NCI-H2227 (cell line): ENCODE measurements at regions not wholly inside any gene's neighbourhood (a gene's known extent, or its start where the extent isn't known, plus 50 kb on each side); places are given as distances from the start of the nearest gene placed in this dataset.

Experiments used
- DNase-seq: peaks from one replicate; lab custom pipeline; 2025; ENCODE audit not compliant: unreplicated experiment; lab: John Stamatoyannopoulos, UW

DNA sequence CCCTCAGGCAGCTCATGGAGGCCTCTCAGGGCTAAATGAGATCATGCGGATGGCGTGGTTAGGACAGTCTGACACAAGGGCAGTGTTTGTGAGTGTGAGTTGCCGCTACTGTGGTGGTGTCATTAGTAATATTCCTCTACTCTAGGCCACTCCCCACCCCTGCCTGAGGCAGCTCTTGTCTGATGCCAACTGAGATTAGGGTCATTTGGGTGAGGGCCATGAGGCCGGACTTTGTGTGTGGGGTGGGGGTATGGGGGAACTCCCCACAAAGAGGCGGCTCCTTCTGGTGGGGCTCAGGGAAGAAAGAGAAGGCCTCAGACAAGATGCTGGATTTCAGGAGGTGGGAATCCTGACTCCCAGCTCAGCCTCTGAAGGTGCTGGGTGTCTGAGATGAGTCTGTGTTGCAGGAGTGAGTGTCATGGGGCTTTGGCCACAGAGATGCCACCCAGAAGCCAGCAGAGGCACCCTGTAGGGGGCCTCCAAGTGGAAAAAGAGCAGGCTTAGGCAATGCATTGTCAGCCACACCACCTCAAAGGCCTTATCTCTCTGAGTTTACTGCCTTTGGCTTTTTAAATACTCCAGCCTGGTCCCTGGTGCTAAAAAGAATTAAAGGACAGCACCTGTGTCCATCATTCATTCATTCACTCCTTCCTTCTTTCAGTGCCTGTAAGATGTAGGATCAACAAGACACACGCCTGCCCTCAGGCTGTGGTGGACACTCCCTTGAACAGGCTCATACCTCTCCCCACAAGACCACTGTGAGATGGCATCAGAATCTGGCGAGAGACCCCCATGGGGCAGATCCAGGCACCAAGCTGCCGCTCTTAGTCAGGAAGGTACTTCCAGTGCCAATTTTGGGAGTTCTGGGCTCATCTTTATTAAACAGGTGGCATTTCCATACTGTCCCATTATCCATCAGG, 175.2 kb downstream of the MRPL14 start:
- DNase-seq = no peak

DNA sequence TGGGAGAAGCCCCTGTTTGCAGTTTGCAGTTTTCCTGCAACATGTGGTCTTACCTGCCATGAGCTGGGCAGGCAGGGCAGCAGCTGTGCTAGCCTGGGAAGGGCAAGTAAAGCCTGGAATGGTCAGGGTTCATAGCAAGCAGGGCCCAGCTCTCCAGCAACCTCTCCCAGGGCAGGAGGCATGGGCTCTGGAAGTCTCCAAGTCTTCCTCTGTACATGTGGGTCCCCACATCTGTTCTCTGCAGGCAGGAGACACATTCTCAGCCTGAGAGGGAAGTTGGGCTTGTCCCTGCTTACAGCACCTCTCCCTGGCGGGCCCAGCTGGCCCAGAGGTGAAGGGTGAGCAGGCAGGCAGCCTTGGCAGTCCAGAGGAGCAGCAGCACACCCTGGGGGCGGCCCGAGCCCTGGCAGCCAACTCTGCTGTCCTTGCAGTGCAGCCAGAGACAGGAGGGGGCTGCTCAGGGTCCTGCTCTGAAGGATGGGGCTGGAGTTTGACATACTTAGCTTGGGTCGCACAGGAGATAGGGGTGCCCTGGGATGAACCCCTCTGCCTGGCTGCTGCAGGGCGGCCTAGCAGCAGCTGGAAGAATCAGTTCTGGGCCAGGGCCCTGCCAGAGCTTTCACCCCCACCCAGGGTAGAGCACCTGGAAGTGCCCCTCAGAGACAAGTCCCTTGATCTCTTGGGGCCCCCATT, 176.0 kb downstream of the MRPL14 start:
- DNase-seq = no peak

DNA sequence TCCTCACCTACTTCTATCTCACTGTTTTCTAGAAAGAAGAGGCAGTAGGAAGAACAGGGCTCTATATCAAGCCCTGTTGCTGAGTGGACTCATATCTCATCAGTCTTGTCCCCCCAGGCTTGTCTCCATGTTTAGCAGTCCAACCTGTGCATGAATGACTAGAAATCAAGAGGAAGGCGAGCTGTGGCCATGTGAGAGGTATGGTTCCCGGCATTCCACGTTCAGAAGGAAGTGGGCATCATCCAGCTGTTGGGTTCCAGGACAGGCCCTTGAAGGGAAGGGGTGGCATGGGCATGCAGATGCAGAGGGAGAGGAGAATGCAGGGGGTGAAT, 176.6 kb downstream of the MRPL14 start:
- DNase-seq = no peak

DNA sequence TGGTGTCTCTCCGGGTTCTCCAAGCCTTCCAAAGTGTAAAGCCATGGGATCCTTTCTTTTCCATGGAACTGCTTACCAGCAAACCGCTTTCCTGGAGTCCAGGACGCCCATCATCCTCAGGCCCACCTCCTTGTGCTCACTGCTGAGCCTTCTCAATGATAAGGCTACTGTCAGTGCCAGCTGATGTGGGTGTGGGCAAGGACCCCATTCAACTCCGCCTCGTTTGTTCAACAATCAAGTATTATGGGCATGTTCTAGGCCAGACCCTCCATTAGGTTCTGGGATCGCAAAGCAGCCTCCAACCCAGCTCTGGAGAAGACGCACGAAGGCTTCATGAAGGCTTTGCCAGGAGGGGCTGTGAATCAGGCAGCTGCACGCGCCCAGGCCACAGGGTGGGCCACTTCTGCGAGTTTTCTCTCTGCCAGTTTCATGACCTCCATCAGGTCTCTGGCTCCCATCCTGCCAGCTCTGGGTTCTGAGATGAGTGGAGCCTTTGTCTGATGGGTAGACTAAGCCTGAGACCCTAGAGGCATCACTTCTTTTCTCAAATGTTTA, 177.1 kb downstream of the MRPL14 start:
- DNase-seq = no peak

DNA sequence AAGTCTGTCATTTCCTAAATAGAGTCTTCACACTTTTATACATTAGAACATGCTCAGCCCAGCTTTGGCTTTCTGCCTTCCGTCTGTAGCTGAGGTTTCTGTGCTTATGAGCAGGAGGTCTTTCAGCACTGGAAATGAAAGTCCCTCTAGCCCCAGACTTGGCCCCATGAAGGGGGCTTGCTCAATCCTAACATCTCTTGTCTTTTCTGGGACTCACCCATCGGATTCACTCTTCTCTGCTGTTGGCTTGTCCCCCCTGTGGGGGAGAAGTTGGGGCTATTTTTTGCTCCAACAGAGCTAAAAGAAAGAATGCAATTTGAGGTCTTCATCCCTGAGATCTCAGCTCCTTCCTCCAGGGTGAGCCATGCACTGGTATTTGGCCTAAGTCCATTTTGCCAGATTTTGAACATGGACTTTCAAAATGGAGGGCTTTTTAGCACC, 177.7 kb downstream of the MRPL14 start:
- DNase-seq = no peak

DNA sequence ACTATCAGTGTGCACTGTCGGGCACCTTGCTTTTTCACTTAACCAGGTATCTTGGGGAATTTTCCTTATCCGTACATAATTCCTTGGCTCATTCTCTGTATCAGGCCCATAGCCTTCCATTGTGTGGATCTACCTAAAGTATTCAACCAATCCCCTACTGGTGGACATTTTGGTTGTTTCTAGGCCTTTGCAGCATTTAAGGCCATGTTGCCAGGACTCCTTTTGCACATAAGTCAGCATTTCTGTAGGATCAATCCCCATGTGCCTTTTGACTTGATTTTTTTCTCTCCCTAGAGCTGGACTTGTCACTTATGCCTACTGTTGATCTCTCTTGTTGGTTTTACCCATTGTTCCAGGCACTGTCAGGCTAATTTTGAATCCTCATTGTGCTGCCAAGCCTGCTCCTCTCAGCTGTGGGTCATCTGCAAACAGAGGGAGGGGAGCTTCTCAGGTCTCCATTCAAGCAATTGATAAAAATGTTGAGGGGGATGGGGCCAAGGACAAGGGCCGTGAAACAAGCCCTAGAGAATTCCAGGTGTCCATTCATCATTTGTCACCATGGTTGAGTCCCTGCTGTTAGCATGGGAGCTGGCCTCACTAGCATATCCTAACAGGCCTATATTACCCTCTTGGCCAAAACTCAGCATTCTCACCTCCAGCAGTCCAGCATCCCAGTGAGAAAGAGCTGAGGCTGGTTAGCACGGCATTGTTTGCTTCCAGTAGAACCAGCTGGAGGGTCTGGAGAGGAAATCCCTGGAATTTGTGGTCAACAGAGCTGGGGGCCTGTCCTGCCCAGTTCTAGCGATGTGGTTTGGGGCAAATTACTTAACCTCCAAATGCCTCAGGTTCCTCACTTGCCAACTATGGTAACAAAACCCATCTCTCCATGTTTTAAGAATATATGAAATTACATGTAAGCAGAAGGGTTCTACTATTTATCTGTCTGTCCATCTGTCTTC, 178.4 kb downstream of the MRPL14 start:
- DNase-seq = no peak

DNA sequence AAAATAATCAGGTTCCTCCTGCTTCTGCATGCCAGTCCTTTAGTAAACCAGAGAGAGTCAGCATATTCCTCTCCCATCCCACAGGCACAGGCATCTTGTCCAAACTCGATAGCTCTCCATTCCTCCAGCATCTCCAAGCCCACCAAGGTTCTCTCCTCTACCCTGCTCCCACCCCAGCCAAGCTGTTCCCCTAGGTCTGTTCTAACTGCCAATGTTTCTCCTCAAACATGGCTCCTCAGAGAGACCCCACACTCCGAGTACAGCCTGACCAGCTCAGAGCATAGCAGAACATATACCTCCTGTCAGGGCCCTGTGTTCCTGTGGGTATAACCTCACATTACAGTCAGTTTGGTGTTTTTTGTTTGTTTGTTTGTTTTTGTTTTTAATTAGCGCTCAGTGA, 177.8 kb downstream of the VEGFA start:
- no peak for DNase-seq

DNA sequence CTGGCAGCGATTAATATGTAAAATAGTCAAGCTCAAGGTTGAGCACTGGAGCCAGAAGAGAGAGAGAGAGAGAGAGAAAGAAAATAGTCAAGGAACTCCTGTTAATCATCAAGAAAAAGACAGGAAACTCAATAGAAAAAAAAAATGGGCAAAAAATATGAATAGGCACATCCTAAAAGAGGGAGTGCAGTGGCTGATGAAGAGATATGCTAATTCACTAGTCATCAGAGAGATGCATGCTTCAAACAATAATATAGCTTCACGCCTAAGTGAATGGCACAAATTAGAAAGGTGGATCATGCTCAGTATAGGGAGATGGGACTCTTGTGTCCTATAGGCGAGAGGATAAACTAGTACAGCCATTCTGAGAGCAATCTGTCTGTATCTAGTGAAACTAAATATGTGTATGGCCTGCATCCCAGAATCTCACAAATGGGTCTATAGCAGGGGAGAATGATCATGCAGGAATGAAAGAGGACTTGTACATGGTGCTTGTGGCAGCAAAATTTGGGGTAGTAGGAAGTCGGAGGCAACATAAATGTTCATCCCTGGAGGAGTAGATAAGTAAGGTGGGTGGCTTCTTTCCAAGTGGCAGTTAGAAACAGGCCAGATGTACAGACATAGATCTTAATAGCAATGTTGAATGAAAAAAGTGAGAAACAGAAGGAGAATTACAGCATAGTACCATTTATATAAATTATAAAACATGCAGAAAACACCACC, 176.8 kb downstream of the VEGFA start:
- no peak for DNase-seq

DNA sequence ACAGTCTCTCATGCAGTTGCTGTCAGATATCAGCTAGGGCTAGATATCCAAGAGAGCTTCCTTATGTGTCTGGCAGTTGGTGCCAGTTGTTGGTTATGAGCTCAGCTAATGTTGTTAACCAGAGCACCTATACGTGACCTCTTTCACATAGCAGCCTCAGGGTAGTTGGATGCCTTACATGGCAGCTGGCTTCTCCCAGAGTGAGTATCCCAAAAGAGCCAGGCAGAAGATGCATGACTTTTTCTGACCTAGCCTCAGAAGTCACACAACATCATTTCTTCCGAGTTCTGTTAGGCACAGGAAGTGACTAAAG, 175.7 kb downstream of the VEGFA start:
- DNase-seq = no peak

DNA sequence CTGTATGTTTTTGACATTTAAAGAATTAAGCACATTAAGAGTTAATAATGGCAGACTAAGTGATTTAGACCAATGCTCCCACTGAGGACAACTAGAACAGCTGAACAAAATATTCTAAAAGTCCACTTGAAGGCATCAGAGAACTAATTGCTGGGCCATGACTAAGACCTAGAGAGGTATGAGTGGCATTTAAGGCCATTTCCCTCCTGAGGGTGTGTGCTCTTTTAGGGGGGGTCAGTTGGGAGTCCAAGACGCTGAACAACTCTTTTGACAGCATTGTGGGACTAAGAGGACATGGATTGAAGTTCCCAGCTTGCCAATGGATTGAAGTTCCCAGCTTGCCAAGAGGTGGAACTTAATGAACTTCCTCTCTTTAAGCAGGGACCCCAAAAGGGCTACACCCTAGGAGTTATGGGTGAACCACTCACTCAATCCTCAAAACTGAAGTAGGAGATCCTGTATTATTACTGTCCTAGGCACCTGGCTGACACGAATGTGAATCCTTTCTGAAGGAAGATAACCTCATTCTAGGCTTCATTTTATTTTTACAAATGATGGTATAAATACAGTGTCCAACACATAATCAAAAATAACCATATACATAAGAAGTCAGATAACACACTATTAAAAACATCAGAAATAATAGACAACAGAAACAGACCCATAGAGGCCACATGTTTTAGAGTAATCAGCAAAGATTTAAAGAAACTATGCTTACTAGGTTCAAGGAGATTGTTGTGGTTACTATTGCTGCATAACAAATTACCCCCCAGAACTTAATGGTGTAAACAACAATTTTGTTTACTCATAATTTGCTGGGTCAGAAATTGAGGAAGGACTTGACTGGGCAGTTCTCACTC, 175.1 kb downstream of the VEGFA start:
- no peak for DNase-seq

DNA sequence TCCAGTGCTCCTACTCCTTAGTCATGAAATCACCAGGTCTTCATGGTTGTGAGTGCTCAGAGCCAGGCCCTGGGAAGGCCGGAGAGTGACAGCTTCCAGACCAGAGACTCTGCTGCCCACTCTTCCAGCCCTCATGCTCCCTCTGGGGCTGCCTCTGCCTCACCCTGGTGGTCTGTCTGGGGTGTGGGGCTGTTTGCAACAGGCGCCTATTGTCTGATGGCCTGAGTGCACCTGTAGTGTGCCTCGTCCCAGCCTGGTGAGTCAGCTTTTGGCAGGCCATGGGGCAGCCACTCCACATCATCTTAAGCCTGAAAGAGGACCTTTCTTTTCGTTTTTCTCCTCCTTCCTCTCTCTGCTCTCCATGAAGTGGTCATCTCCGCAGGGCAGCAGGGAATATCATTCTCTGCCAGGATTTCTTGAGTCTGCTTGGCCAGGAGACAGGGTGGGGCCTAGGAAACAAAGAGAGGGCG, 173.8 kb downstream of the VEGFA start:
- DNase-seq = no peak

DNA sequence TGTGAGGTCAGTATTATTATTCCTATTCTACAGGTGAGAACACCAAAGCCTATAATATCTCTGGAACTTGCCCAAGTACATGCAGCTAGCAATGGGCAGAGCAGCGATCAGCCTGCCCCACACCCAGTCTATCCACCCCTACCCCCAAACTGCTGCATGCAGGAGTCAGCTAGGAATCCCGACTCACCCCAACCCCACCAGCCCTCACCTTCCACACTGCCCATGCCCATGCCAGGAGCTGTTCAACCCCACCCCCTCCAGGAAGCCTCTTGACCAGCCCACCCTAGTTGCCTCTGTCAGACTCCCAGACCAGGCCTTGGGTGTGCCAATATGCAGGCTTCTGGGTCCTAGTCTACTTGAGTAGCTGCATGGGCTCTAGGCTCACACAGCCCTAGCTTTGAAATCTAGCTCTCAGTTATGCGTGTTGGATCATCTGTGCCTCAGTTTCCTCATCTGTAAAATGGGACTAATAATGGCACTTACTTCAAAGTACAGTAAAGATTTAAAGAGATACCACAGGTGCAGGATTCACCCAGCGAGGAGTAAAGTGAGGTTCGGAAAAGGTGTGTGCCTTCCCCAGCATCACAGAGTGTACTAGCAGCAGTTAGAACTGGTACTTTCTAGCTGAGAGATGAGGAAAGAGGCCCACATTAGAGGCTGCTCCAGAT, 173.2 kb downstream of the VEGFA start:
- DNase-seq = no peak

DNA sequence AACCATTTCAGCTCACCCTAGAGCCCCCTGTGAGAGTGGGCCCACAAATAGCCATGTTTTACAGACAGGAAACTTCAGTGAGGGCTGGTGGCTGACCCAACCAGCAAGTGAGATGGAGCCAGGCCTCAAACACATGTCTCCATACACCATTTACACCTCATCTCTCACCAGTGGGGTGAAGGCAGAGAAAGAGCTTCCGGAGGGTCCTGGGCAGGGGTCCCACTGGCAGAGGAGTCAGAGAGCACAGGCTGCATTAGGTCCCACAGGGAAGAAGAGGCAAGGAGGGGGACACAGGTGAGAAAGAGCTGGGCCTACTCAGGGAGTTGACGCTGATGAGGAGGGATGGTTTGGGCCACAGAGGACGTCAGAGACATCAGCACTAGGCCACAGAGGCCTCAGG, 172.6 kb downstream of the VEGFA start:
- no peak for DNase-seq

DNA sequence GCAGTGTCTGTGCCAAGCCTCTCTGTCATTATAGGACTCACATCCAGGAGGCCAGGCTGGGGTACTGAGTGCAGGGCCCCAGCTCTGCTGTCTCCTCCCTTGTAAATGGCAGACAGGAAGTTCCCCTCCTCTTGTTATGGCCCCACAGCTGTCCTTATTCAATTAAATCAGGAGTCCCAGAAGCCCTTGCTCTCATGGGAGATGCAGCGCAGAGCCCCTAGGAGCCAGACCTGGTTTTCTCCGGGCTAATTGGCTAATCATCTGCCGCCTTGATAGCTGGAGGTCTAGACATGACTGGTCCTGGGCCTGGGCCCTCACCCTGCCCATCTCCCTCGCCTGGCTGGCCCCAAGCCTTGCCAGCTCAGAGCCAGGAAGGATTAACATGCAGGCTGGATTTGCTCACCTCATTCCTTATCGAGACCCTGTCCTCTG, 172.0 kb downstream of the VEGFA start:
- DNase-seq = no peak

DNA sequence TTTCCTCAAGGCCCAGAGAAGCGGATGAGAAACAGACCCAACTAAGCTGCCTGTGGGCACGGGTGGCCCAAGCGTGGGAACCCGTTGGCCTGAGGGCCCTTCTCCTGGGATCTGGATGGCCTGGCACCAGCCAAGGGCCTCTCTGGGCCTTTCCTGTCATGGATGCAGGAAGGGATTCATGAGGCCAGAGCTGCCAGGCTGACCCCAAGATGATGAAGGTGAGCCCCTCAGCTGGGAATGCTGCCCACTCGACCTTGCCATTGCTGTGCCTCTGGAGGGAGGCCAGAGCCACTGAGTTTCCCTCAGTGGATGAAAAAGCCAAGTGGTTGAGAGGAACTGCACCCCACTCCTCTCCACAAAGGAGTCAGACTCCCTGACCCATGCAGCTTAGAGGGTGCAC, 171.2 kb downstream of the VEGFA start:
- no peak for DNase-seq

DNA sequence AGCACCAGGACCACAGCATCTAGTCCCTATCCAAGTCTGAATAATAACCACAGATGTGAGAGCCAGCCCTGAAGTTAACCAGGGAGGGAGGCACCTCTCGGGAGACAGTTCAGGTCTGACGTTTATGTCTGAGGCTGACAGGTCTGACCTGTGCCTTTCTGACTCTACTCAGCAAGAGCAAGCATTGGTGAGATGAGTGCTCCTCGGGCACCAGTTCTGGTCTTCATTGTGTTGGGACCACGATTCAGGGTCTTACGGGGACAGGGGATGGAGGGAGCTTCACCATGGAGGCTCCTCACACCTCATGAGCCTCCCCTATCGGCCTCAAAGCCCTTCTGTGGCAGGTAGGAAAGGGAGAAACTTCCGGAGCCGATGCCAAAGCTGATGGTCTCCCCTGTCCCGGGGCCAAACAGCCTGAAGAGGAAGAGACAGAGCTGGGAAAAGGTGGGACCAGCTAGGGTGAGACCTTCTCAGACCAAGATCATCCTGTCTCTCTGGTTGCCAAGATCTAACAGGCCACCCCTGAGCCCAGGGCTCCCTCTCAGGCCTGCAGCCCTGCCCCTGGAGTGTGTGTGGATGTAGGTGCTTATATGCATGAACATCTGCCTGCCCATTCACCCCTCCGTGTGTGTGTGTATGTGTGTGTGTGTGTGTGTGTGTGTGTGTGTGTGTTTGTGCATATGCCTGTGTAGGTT, 170.5 kb downstream of the VEGFA start:
- no peak for DNase-seq

DNA sequence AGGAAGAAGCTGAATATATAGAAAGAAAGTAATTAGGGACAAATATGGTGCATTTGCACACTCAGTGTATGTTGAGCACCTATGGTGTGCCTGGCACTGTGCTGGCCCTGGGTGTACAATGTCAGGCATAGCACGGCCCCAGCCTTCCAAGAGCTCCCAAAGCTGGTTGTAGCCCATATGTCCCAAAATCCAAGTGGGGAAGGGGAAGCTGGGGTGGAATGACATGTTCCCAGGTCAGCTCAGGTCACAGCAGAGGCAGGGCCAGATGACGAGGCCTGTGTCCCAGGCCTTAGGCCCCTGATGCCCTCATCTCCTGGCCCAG, 170.0 kb downstream of the VEGFA start:
- no peak for DNase-seq

DNA sequence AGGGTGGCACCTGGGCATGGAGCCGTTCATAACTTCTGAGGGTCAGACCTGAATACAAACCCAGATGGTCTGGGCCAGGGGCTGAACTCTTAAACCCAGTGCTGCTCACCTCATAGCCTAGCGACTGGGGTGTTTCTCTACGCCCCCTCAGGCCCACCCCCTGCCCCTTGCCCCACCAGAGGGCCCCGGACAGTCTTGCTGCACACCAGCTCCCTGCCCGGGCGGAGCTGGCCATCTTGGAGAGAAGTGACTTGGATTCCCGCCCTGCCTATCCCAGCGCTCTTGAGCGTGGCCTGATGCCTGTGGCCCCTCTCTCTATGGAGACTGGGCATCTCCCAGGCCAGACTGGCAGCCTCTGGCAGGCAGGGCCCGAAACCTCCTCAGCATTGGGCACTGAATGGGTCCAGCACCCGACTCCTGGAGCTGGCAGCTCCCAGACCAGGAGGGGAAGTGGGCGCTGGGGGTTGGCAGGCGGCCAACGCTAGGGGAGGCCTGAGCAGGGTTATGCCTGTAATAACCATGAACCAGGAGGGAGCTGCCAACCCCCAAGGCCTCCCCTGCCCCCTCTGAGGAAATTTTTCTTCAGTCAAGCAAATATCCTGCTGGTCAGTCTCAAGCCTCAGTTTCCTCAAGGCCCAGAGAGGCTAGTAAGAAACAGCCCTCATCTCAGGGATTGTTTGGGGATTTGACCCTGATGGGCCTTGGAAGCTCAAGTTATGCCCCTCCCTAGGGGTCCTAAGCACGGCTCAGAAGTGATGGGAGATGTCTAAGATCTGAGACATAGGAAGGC, 169.5 kb downstream of the VEGFA start:
- DNase-seq = no peak
